DOHH2 (cell line): ENCODE measurements at regions not wholly inside any gene's neighbourhood (a gene's known extent, or its start where the extent isn't known, plus 50 kb on each side); places are given as distances from the start of the nearest gene placed in this dataset.

Source experiments
- H3F3A ChIP-seq: fragments of 200-600 bp; sonication (generic), shearing (Covaris generic); 2 replicates; pipeline ENCODE4 v1.6.0; 2016; ENCODE audit warnings: antibody characterized with exemption, mild to moderate bottlenecking; ENCODE audit not compliant: control insufficient read depth, insufficient read depth
- H3K27ac ChIP-seq: fragments of 200-600 bp; sonication (generic); 2 replicates; pipeline ENCODE4 v1.5.1; 2014; ENCODE audit warnings: low read depth, mild to moderate bottlenecking, low read length, moderate library complexity
- H3K27me3 ChIP-seq: fragments of 200-600 bp; sonication (generic); 2 replicates; pipeline ENCODE4 v1.6.1; 2014; ENCODE audit warnings: mild to moderate bottlenecking, low read length, mixed read lengths; ENCODE audit not compliant: control insufficient read depth
- H3K36me3 ChIP-seq: fragments of 200-600 bp; sonication (generic); 2 replicates; pipeline ENCODE4 v1.6.1; 2014; ENCODE audit warnings: mild to moderate bottlenecking, low read length, moderate library complexity, mixed read lengths; ENCODE audit not compliant: control insufficient read depth
- H3K4me1 ChIP-seq: fragments of 200-600 bp; sonication (generic); 2 replicates; pipeline ENCODE4 v1.6.1; 2014; ENCODE audit warnings: mild to moderate bottlenecking, low read length, mixed read lengths; ENCODE audit not compliant: control insufficient read depth
- H3K4me2 ChIP-seq: fragments of 200-600 bp; sonication (generic); 2 replicates; pipeline ENCODE4 v1.6.0; 2014; ENCODE audit warnings: mild to moderate bottlenecking, low read length, moderate library complexity
- H3K4me3 ChIP-seq: fragments of 200-600 bp; sonication (generic); 2 replicates; pipeline ENCODE4 v1.5.1; 2014; ENCODE audit warnings: mild to moderate bottlenecking, low read length, mixed read lengths
- H3K79me2 ChIP-seq: fragments of 200-600 bp; sonication (generic); 2 replicates; pipeline ENCODE4 v1.6.1; 2014; ENCODE audit warnings: mild to moderate bottlenecking, low read length, mixed read lengths; ENCODE audit not compliant: control insufficient read depth
- H3K9me2 ChIP-seq: fragments of 200-600 bp; sonication (generic); replicated peaks from 2 replicates; pipeline ENCODE4 v1.6.1; 2014; ENCODE audit warnings: mild to moderate bottlenecking, low read length, mixed read lengths; ENCODE audit not compliant: control insufficient read depth
- H3K9me3 ChIP-seq: fragments of 200-600 bp; sonication (generic); 2 replicates; pipeline ENCODE4 v1.6.1; 2014; ENCODE audit warnings: antibody characterized with exemption, low read length, mixed read lengths; ENCODE audit not compliant: control insufficient read depth, insufficient read depth
- H4K20me1 ChIP-seq: fragments of 200-600 bp; sonication (generic); 2 replicates; pipeline ENCODE4 v1.6.0; 2014; ENCODE audit warnings: low read depth, mild to moderate bottlenecking, antibody characterized with exemption, low read length, moderate library complexity; ENCODE audit not compliant: control insufficient read depth, insufficient read depth
- CTCF ChIP-seq: fragments of 200-600 bp; sonication (generic); IDR thresholded peaks from one replicate; pipeline ENCODE4 v1.5.1; 2014; ENCODE audit warnings: antibody characterized with exemption, mild to moderate bottlenecking, low read depth, low read length; ENCODE audit not compliant: poor library complexity, severe bottlenecking
- EZH2phosphoT487 ChIP-seq: fragments of 200-600 bp; sonication (generic); IDR thresholded peaks from 2 replicates; pipeline ENCODE4 v1.6.1; 2017; ENCODE audit warnings: borderline replicate concordance, mild to moderate bottlenecking, antibody characterized with exemption, low read length, moderate library complexity, mixed read lengths

GRCh38 chr2:145032791-145033190, 512.9 kb upstream of the ZEB2 start:
- H3K9me3 ChIP-seq = no peaks in the 10 kb centered on the region
- no peak overlapping the region for H3K27ac ChIP-seq
- H3K4me2 ChIP-seq = no peak overlapping the region
- H3K4me1 ChIP-seq = no peaks in the 10 kb centered on the region
- H3K9me2 ChIP-seq = no peaks in the 10 kb centered on the region
- TF ChIP-seq EZH2phosphoT487 (no peak), CTCF (no peak)
- no peak overlapping the region for H3K4me3 ChIP-seq
- no peaks in the 10 kb centered on the region for H3K36me3 ChIP-seq
- no peaks in the 10 kb centered on the region for H3F3A ChIP-seq
- no peaks in the 10 kb centered on the region for H3K27me3 ChIP-seq
- H3K79me2 ChIP-seq = no peaks in the 10 kb centered on the region
- H4K20me1 ChIP-seq = no peaks in the 10 kb centered on the region

- H3K9me3 ChIP-seq = peaks cover 3% of the 10 kb centered on the region; the same call in 1 of the 2 replicates
- H3K4me2 ChIP-seq = no peak overlapping the region
- H4K20me1 ChIP-seq = no peaks in the 10 kb centered on the region
- no peaks in the 10 kb centered on the region for H3K27me3 ChIP-seq
- no peak for TF ChIP-seq EZH2phosphoT487
- TF ChIP-seq CTCF = no peak
- no peaks in the 10 kb centered on the region for H3K36me3 ChIP-seq
- H3F3A ChIP-seq = no peaks in the 10 kb centered on the region
- H3K27ac ChIP-seq = no peak overlapping the region
- H3K79me2 ChIP-seq = no peaks in the 10 kb centered on the region
- no peak overlapping the region for H3K4me3 ChIP-seq
- H3K4me1 ChIP-seq = no peaks in the 10 kb centered on the region
- no peaks in the 10 kb centered on the region for H3K9me2 ChIP-seq
These were observed 510.0 kb upstream of the ZEB2 start for GRCh38 chr2:145029873-145030272.

- TF ChIP-seq EZH2phosphoT487 = no peak
- no peak for TF ChIP-seq CTCF
- Histone ChIP-seq H3K36me3 (no peaks in the 10 kb centered on the region), H3K4me1 (no peaks in the 10 kb centered on the region), H3K4me2 (no peak overlapping the region), H3K27ac (no peak overlapping the region), H3K27me3 (no peaks in the 10 kb centered on the region), H3K4me3 (no peak overlapping the region), H3K9me2 (no peaks in the 10 kb centered on the region), H4K20me1 (no peaks in the 10 kb centered on the region), H3F3A (no peaks in the 10 kb centered on the region), H3K9me3 (peaks cover 3% of the 10 kb centered on the region; the same call in 1 of the 2 replicates), H3K79me2 (no peaks in the 10 kb centered on the region)
These were observed 509.2 kb upstream of the ZEB2 start for GRCh38 chr2:145029081-145029480.
